WTC11 (cell line): ENCODE measurements at regions not wholly inside any gene's neighbourhood (a gene's known extent, or its start where the extent isn't known, plus 50 kb on each side); places are given as distances from the start of the nearest gene placed in this dataset.

Experiments used
- ARID4B ChIP-seq: sonication (generic); formaldehyde crosslinking; IDR thresholded peaks from 2 replicates; pipeline ENCODE4 v1.8.0; 2023; ENCODE audit warnings: missing genetic modification reagents, mild to moderate bottlenecking, borderline replicate concordance
- CTCF ChIP-seq: fragments of 200-600 bp; IDR thresholded peaks from 2 replicates; pipeline ENCODE4 v1.8.0; 2022; ENCODE audit warnings: antibody characterized with exemption
- MLX ChIP-seq: sonication (generic); formaldehyde crosslinking; IDR thresholded peaks from 2 replicates; pipeline ENCODE4 v1.8.1; 2023; ENCODE audit warnings: mild to moderate bottlenecking, missing genetic modification reagents, moderate library complexity
- NFE2L1 ChIP-seq: sonication (generic); formaldehyde crosslinking; IDR thresholded peaks from 2 replicates; pipeline ENCODE4 v1.8.1; 2023; ENCODE audit warnings: missing genetic modification reagents
- PRDM15 ChIP-seq: sonication (generic); formaldehyde crosslinking; IDR thresholded peaks from 2 replicates; pipeline ENCODE4 v1.8.0; 2022; ENCODE audit warnings: missing genetic modification reagents
- ZNF263 ChIP-seq: sonication (generic); formaldehyde crosslinking; IDR thresholded peaks from 2 replicates; pipeline ENCODE4 v1.8.1; 2022; ENCODE audit warnings: low read depth, mild to moderate bottlenecking, moderate library complexity, missing genetic modification reagents
- ZNF512 ChIP-seq: sonication (generic); formaldehyde crosslinking; IDR thresholded peaks from 2 replicates; pipeline ENCODE4 v1.8.1; 2022; ENCODE audit warnings: missing genetic modification reagents, borderline replicate concordance
- ZSCAN18 ChIP-seq: fragments of 250-450 bp; sonication (Bioruptor Pico); IDR thresholded peaks from 2 replicates; pipeline ENCODE4 v2.1.2; 2022; ENCODE audit warnings: mild to moderate bottlenecking, moderate library complexity

- no peak for TF ChIP-seq ZNF263 (CRISPR knock-in tag)
- TF ChIP-seq CTCF = no peak
- no peak for TF ChIP-seq ARID4B
- no peak for TF ChIP-seq MLX (CRISPR knock-in tag)
- no peak for TF ChIP-seq PRDM15 (CRISPR knock-in tag)
- TF ChIP-seq ZSCAN18 (CRISPR knock-in tag) = no peak
- no peak for TF ChIP-seq ZNF512 (CRISPR knock-in tag)
- no peak for TF ChIP-seq NFE2L1 (CRISPR knock-in tag)
Measured at GRCh38 chr3:181264486-181264885, 274.9 kb upstream of the DNAJC19 start.
